H9 (cell line): ENCODE measurements at regions not wholly inside any gene's neighbourhood (a gene's known extent, or its start where the extent isn't known, plus 50 kb on each side); places are given as distances from the start of the nearest gene placed in this dataset.

Experiments
- DNase-seq: peaks from one replicate; pipeline ENCODE4 v3.0.0-alpha.2; 2017
- H2AFZ ChIP-seq: one replicate; pipeline ENCODE4 v1.6.1; 2013; ENCODE audit warnings: mild to moderate bottlenecking, low read length, control low read depth, moderate library complexity
- H2AK5ac ChIP-seq: 2 replicates; pipeline ENCODE4 v1.6.1; 2013; ENCODE audit warnings: low read length, control low read depth, mixed read lengths; ENCODE audit not compliant: insufficient read length
- H2BK120ac ChIP-seq: one replicate; pipeline ENCODE4 v1.6.1; 2013; ENCODE audit warnings: low read depth, mild to moderate bottlenecking, low read length, control low read depth, inconsistent platforms; ENCODE audit not compliant: poor library complexity, severe bottlenecking
- H2BK12ac ChIP-seq: 2 replicates; pipeline ENCODE4 v1.6.1; 2013; ENCODE audit warnings: low read length, control low read depth, mixed read lengths, low read depth; ENCODE audit not compliant: insufficient read length
- H2BK15ac ChIP-seq: 2 replicates; pipeline ENCODE4 v1.6.1; 2013; ENCODE audit warnings: low read depth, low read length, control low read depth
- H2BK20ac ChIP-seq: one replicate; pipeline ENCODE4 v1.6.1; 2013; ENCODE audit warnings: low read depth, mild to moderate bottlenecking, low read length, control low read depth, inconsistent platforms; ENCODE audit not compliant: poor library complexity, severe bottlenecking
- H2BK5ac ChIP-seq: 2 replicates; pipeline ENCODE4 v1.6.1; 2013; ENCODE audit warnings: low read length, control low read depth, mixed read lengths; ENCODE audit not compliant: insufficient read length
- H3K14ac ChIP-seq: 2 replicates; pipeline ENCODE4 v1.6.1; 2013; ENCODE audit warnings: low read length, control low read depth; ENCODE audit not compliant: insufficient read depth
- H3K18ac ChIP-seq: 2 replicates; pipeline ENCODE4 v1.6.1; 2013; ENCODE audit warnings: low read depth, mild to moderate bottlenecking, mixed read lengths, low read length, control low read depth; ENCODE audit not compliant: insufficient read length
- H3K23ac ChIP-seq: 2 replicates; pipeline ENCODE4 v1.6.1; 2013; ENCODE audit warnings: low read length, control low read depth, mixed read lengths, low read depth; ENCODE audit not compliant: insufficient read length
- H3K23me2 ChIP-seq: 2 replicates; pipeline ENCODE4 v1.6.1; 2013; ENCODE audit warnings: low read depth, mild to moderate bottlenecking, mixed read lengths, low read length, control low read depth; ENCODE audit not compliant: insufficient read length, poor library complexity, severe bottlenecking
- H3K27ac ChIP-seq: 2 replicates; pipeline ENCODE4 v1.5.1; 2013; ENCODE audit warnings: low read length, control low read depth, mixed read lengths, low read depth; ENCODE audit not compliant: insufficient read length
- H3K27me3 ChIP-seq: 2 replicates; pipeline ENCODE4 v1.6.1; 2013; ENCODE audit warnings: low read length, control low read depth, inconsistent platforms; ENCODE audit not compliant: insufficient read depth
- H3K4ac ChIP-seq: 2 replicates; pipeline ENCODE4 v1.6.1; 2013; ENCODE audit warnings: low read depth, mild to moderate bottlenecking, control low read depth, inconsistent platforms, low read length, moderate library complexity
- H3K4me1 ChIP-seq: 2 replicates; pipeline ENCODE4 v1.6.1; 2013; ENCODE audit warnings: low read length, control low read depth, inconsistent platforms; ENCODE audit not compliant: insufficient read depth
- H3K4me2 ChIP-seq: 2 replicates; pipeline ENCODE4 v1.6.1; 2013; ENCODE audit warnings: low read length, control low read depth, mixed read lengths; ENCODE audit not compliant: insufficient read length, insufficient read depth
- H3K56ac ChIP-seq: 2 replicates; pipeline ENCODE4 v1.6.1; 2013; ENCODE audit warnings: low read depth, mild to moderate bottlenecking, mixed read lengths, low read length, control low read depth; ENCODE audit not compliant: insufficient read length
- H3K79me1 ChIP-seq: 2 replicates; pipeline ENCODE4 v1.6.1; 2013; ENCODE audit warnings: low read depth, mild to moderate bottlenecking, moderate library complexity, low read length, control low read depth, inconsistent platforms; ENCODE audit not compliant: insufficient read depth, poor library complexity, severe bottlenecking
- H3K79me2 ChIP-seq: 2 replicates; pipeline ENCODE4 v1.6.1; 2013; ENCODE audit warnings: low read length, control low read depth, inconsistent platforms; ENCODE audit not compliant: insufficient read depth
- H3K9ac ChIP-seq: 2 replicates; pipeline ENCODE4 v1.6.1; 2013; ENCODE audit warnings: low read length, control low read depth, mixed read lengths; ENCODE audit not compliant: insufficient read length; ENCODE audit errors: extremely low read depth
- H3K9me3 ChIP-seq: one replicate; pipeline ENCODE4 v1.6.1; 2013; ENCODE audit warnings: low read depth, low read length, inconsistent platforms; ENCODE audit not compliant: control insufficient read depth
- H3T11ph ChIP-seq: one replicate; pipeline ENCODE4 v1.6.1; 2013; ENCODE audit warnings: mild to moderate bottlenecking, low read length, control low read depth, inconsistent platforms
- H4K20me1 ChIP-seq: one replicate; pipeline ENCODE4 v1.6.1; 2013; ENCODE audit not compliant: control insufficient read depth, insufficient read length, insufficient read depth
- H4K5ac ChIP-seq: 2 replicates; pipeline ENCODE4 v1.6.1; 2013; ENCODE audit warnings: low read depth, mild to moderate bottlenecking, mixed read lengths, low read length, control low read depth; ENCODE audit not compliant: insufficient read length
- H4K8ac ChIP-seq: replicated peaks from 2 replicates; pipeline ENCODE4 v1.6.1; 2013; ENCODE audit warnings: low read length, control low read depth, mixed read lengths, low read depth; ENCODE audit not compliant: insufficient read length
- H4K91ac ChIP-seq: 2 replicates; pipeline ENCODE4 v1.6.1; 2013; ENCODE audit warnings: low read depth, mild to moderate bottlenecking, moderate library complexity, mixed read lengths, low read length, control low read depth; ENCODE audit not compliant: insufficient read length
- H3K27ac Mint-ChIP-seq, 3 experiments: 2 replicates in 2 of 3; 3 replicates in 1 of 3; pipeline ENCODE4 v1.8.0; 2020 to 2021; ENCODE audit warnings: mixed read lengths in 3 of 3, mild to moderate bottlenecking in 1 of 3, moderate library complexity in 1 of 3
- H3K27me3 Mint-ChIP-seq: 2 replicates; pipeline ENCODE4 v1.8.0; 2021; ENCODE audit warnings: low read depth, mild to moderate bottlenecking, moderate library complexity, mixed read lengths
- H3K36me3 Mint-ChIP-seq, 3 experiments: 2 replicates in 2 of 3; 3 replicates in 1 of 3; pipeline ENCODE4 v1.8.0; 2020 to 2021; ENCODE audit warnings: low read depth in 3 of 3, mixed read lengths in 3 of 3; ENCODE audit not compliant: insufficient read depth in 1 of 3
- H3K4me1 Mint-ChIP-seq, 2 experiments: 2 replicates each; pipeline ENCODE4 v1.8.0; 2020; ENCODE audit warnings: mixed read lengths in 2 of 2
- H3K4me3 Mint-ChIP-seq, 2 experiments: 2 replicates in 1 of 2; 3 replicates in 1 of 2; pipeline ENCODE4 v1.8.0; 2020 to 2021; ENCODE audit warnings: mild to moderate bottlenecking in 2 of 2, mixed read lengths in 2 of 2, moderate library complexity in 1 of 2
- H3K9me3 Mint-ChIP-seq, 2 experiments: 2 replicates in 1 of 2; 3 replicates in 1 of 2; pipeline ENCODE4 v1.8.0; 2020; ENCODE audit warnings: mild to moderate bottlenecking in 2 of 2, mixed read lengths in 2 of 2, moderate library complexity in 1 of 2
- CTCF ChIP-seq: fragments of 200-600 bp; sonication (generic); conservative IDR thresholded peaks from 3 replicates; pipeline ENCODE4 v1.8.0; 2021; ENCODE audit warnings: antibody characterized with exemption, mild to moderate bottlenecking
- WGBS: extraction: QIAGEN DNeasy Blood & Tissue Kit; methylation state at CpG from one replicate; pipeline ENCODE4 v1.1.7; 2013; ENCODE audit warnings: missing lambda C conversion rate, low lambda C conversion rate, mixed read lengths; ENCODE audit not compliant: insufficient read length; ENCODE audit errors: extremely low coverage; 5-methylcytosine and 5-hydroxymethylcytosine counted together

DNA sequence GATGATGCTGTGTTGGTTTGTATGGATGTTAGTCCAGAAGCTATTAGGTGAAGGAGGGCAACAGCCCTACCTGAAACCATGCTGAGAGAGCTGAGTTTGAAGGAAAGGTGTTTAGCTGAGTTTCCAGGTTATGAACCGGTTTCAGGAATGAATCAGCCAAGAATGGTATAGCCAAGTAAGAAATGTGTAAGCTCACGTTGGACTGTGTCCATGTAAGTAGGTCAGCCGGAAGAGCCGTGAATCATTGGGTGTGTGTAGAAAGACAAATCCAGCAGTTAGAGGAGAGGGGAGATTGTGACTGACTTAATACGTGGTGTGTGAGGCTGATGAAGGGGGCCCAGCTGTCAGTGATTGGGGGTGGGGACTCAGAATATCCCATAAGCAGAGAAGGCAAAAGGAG, 77.2 kb upstream of the SPIN4 start:
- no peaks in the 10 kb centered on the region; a peak in 1 of 4 replicates for H3K4me1 Mint-ChIP-seq
- DNase-seq, result no peak
- H2BK20ac ChIP-seq, result no peak overlapping the region

More for the DNA sequence above, 77.2 kb upstream of the SPIN4 start:
- Histone ChIP-seq H2AFZ (no peak overlapping the region), H3K18ac (no peak overlapping the region), H3K4ac (no peak overlapping the region), H3K79me2 (no peaks in the 10 kb centered on the region), H4K91ac (no peak overlapping the region), H3K9me3 (peaks cover 67% of the 10 kb centered on the region), H3K4me1 (no peaks in the 10 kb centered on the region; the same call in 1 of the 2 replicates), H4K8ac (no peak overlapping the region), H3K27ac (no peak overlapping the region), H2BK12ac (no peak overlapping the region), H3K14ac (no peak overlapping the region), H3T11ph (no peak overlapping the region), H4K20me1 (no peaks in the 10 kb centered on the region), H2BK120ac (no peak overlapping the region), H3K23me2 (no peaks in the 10 kb centered on the region), H3K27me3 (no peaks in the 10 kb centered on the region), H4K5ac (no peak overlapping the region), H3K9ac (no peak overlapping the region), H2AK5ac (no peak overlapping the region), H3K79me1 (no peaks in the 10 kb centered on the region), H3K56ac (no peak overlapping the region), H2BK5ac (no peak overlapping the region), H3K4me2 (no peak overlapping the region), H2BK15ac (no peak overlapping the region), H3K23ac (no peak overlapping the region)
- peaks cover 0 to 16% (median 15%) of the 10 kb centered on the region in 3 experiments; a peak in 5 of 7 replicates for H3K36me3 Mint-ChIP-seq
- no CpG with 5 or more reads among the region's 5 CpGs for WGBS
- no peaks in the 10 kb centered on the region for H3K27me3 Mint-ChIP-seq
- H3K9me3 Mint-ChIP-seq, result peaks cover 16 to 17% of the 10 kb centered on the region in 2 experiments
- no peak overlapping the region for H3K4me3 Mint-ChIP-seq
- TF ChIP-seq CTCF, result no peak
- H3K27ac Mint-ChIP-seq, result no peak overlapping the region
